ENCODE measurements at regions not wholly inside any gene's neighbourhood (a gene's known extent, or its start where the extent isn't known, plus 50 kb on each side); places are given as distances from the start of the nearest gene placed in this dataset.

GRCh38 chr11:103789952-103790351, 246.5 kb upstream of the DDI1 start:
- CTCF ChIA-PET = no interaction called here
- no peak for FAIRE-seq

GRCh38 chr11:103792981-103793468, 243.4 kb upstream of the DDI1 start:
- H3K4me3 ChIP-seq = no peak overlapping the region
- ChIA-PET CTCF (no interaction called here), RAD21 (ENCODE audit: unreplicated experiment) (no interaction called here), SMC1A (ENCODE audit: uncharacterized antibody, unreplicated experiment) (no interaction called here), POLR2A (no interaction called here)
- H3K36me3 ChIP-seq (ENCODE audit: control insufficient read depth in 2 of 2, insufficient read depth in 2 of 2, low read length in 1 of 2) = no peaks in the 10 kb centered on the region
- no peak for FAIRE-seq
- no peaks in the 10 kb centered on the region for H3K4me1 ChIP-seq (ENCODE audit: control insufficient read depth, insufficient read depth, low read length)
- in situ Hi-C loops (cut with MboI) (no loop called here), intact Hi-C loops (cut with micrococcal nuclease; ENCODE audit: unreplicated experiment) (no loop called here)
- no peak overlapping the region for H2AFZ ChIP-seq (ENCODE audit: control insufficient read depth, low read depth, low read length)
- H3K4me2 ChIP-seq (ENCODE audit: control insufficient read depth, insufficient read depth) = no peak overlapping the region
- no peak overlapping the region for H3K9ac ChIP-seq (ENCODE audit: control insufficient read depth, insufficient read depth, low read length)
- no peaks in the 10 kb centered on the region for H3K79me2 ChIP-seq (ENCODE audit: control insufficient read depth, insufficient read depth, low read length)
- no peaks in the 10 kb centered on the region for H3K9me3 ChIP-seq (replicated peaks; ENCODE audit: control insufficient read depth, insufficient read depth, low read length)
- TF ChIP-seq ZBED1 (IDR thresholded peaks at IDR 0.05; ENCODE audit: borderline replicate concordance) (no peak), ZNF622 (IDR thresholded peaks at IDR 0.05) (no peak), SMC3 (IDR thresholded peaks at IDR 0.05; ENCODE audit: borderline replicate concordance, low read length) (no peak), FOXM1 (IDR thresholded peaks at IDR 0.05; ENCODE audit: low read depth, low read length) (no peak), NFYA (IDR thresholded peaks at IDR 0.05; ENCODE audit: borderline replicate concordance, low read depth, low read length) (no peak), RB1 (IDR thresholded peaks at IDR 0.05; ENCODE audit: borderline replicate concordance) (no peak), BACH1 (IDR thresholded peaks at IDR 0.05; ENCODE audit: borderline replicate concordance) (no peak), EP300 (IDR thresholded peaks at IDR 0.05; ENCODE audit: borderline replicate concordance in 1 of 2, control insufficient read depth in 1 of 2, low read depth in 2 of 2, low read length in 2 of 2) (no peak), NRF1 (conservative IDR thresholded peaks at IDR 0.05; ENCODE audit: low read depth, low read length) (no peak), NFXL1 (IDR thresholded peaks at IDR 0.05; ENCODE audit: borderline replicate concordance) (no peak), ZNF592 (IDR thresholded peaks at IDR 0.05) (no peak), BCL3 (IDR thresholded peaks at IDR 0.05; ENCODE audit: borderline replicate concordance, insufficient read depth, low read depth, low read length, poor library complexity, severe bottlenecking) (no peak)
- no peak for DNase-seq (ENCODE audit: low read depth, low spot score)
- WGBS (ENCODE audit: insufficient coverage, insufficient replicate concordance, low lambda C conversion rate, missing lambda C conversion rate) = 39% methylated on average over 1 of the region's 1 CpG
- no peak overlapping the region for H3K27ac ChIP-seq (ENCODE audit: control insufficient read depth, insufficient read depth)
- no peaks in the 10 kb centered on the region for H4K20me1 ChIP-seq (ENCODE audit: control insufficient read depth, insufficient read depth)
- ATAC-seq = no peak
- BruUV-seq (replicated peaks) = no TSS peak
- H3K27me3 ChIP-seq (replicated peaks in 1 of 2; ENCODE audit: control insufficient read depth in 2 of 2, insufficient read depth in 2 of 2, low read length in 1 of 2) = no peaks in the 10 kb centered on the region

More at GRCh38 chr11:103789952-103790351, 246.5 kb upstream of the DDI1 start:
- H3K4me1 ChIP-seq (ENCODE audit: control insufficient read depth, insufficient read depth, low read length) = no peaks in the 10 kb centered on the region
- H3K9ac ChIP-seq (ENCODE audit: control insufficient read depth, insufficient read depth, low read length) = no peak overlapping the region
- ChIA-PET SMC1A (ENCODE audit: uncharacterized antibody, unreplicated experiment) (no interaction called here), RAD21 (ENCODE audit: unreplicated experiment) (no interaction called here), POLR2A (no interaction called here)
- H3K27ac ChIP-seq (ENCODE audit: control insufficient read depth, insufficient read depth) = no peak overlapping the region
- no peak overlapping the region for H3K4me2 ChIP-seq (ENCODE audit: control insufficient read depth, insufficient read depth)
- ATAC-seq (no peak), DNase-seq (ENCODE audit: low read depth, low spot score) (no peak)
- intact Hi-C loops (cut with micrococcal nuclease; ENCODE audit: unreplicated experiment) = no loop called here
- BruUV-seq (replicated peaks) = no TSS peak
- no peak overlapping the region for H3K4me3 ChIP-seq
- in situ Hi-C loops (cut with MboI) = no loop called here
- TF ChIP-seq PML (IDR thresholded peaks at IDR 0.05; ENCODE audit: low read length) (no peak), NFXL1 (IDR thresholded peaks at IDR 0.05; ENCODE audit: borderline replicate concordance) (no peak), EP300 (IDR thresholded peaks at IDR 0.05; ENCODE audit: borderline replicate concordance in 1 of 2, control insufficient read depth in 1 of 2, low read depth in 2 of 2, low read length in 2 of 2) (no peak), SPI1 (IDR thresholded peaks at IDR 0.05; ENCODE audit: borderline replicate concordance, insufficient read depth, low read depth, low read length) (no peak)
- H3K36me3 ChIP-seq (ENCODE audit: control insufficient read depth in 2 of 2, insufficient read depth in 2 of 2, low read length in 1 of 2) = no peaks in the 10 kb centered on the region
- H2AFZ ChIP-seq (ENCODE audit: control insufficient read depth, low read depth, low read length) = no peak overlapping the region
- no peaks in the 10 kb centered on the region for H4K20me1 ChIP-seq (ENCODE audit: control insufficient read depth, insufficient read depth)
- H3K27me3 ChIP-seq (replicated peaks in 1 of 2; ENCODE audit: control insufficient read depth in 2 of 2, insufficient read depth in 2 of 2, low read length in 1 of 2) = no peaks in the 10 kb centered on the region
- no peaks in the 10 kb centered on the region for H3K9me3 ChIP-seq (replicated peaks; ENCODE audit: control insufficient read depth, insufficient read depth, low read length)
- no peaks in the 10 kb centered on the region for H3K79me2 ChIP-seq (ENCODE audit: control insufficient read depth, insufficient read depth, low read length)

All from GM12878 (cell line).